ENCODE measurements at regions not wholly inside any gene's neighbourhood (a gene's known extent, or its start where the extent isn't known, plus 50 kb on each side); places are given as distances from the start of the nearest gene placed in this dataset.
"Not testable (repeated sequence)": the region's sequence is repeated elsewhere in the genome, so short reads cannot be mapped to it uniquely, and the experiment has no call there.

- no peak for DNase-seq
Measured at GRCh38 chr1:166307261-166308188, 140.7 kb upstream of the FAM78B start.

GRCh38 chr1:166316306-166316705 is 149.5 kb upstream of the FAM78B start:
- not testable (repeated sequence) for DNase-seq

- DNase-seq, result no peak
Measured at GRCh38 chr1:166322470-166322869, 155.7 kb upstream of the FAM78B start.

GRCh38 chr1:166327886-166328285 is 161.1 kb upstream of the FAM78B start:
- DNase-seq, result no peak

GRCh38 chr1:166328956-166329355 is 162.2 kb upstream of the FAM78B start:
- no peak for DNase-seq

- DNase-seq, result no peak
Measured at GRCh38 chr1:166330096-166330495, 163.3 kb upstream of the FAM78B start.

- no peak for DNase-seq
Measured at GRCh38 chr1:166338105-166338504, 171.3 kb upstream of the FAM78B start.

- DNase-seq, result no peak
Measured at GRCh38 chr1:166340709-166341108, 173.9 kb upstream of the FAM78B start.

GRCh38 chr1:166343276-166343675 is 176.5 kb upstream of the FAM78B start:
- DNase-seq, result no peak

- DNase-seq, result no peak
Measured at GRCh38 chr1:166350490-166350889, 183.7 kb upstream of the FAM78B start.

- DNase-seq, result no peak
Measured at GRCh38 chr1:166351676-166352075, 184.9 kb upstream of the FAM78B start.

- DNase-seq, result no peak
Measured at GRCh38 chr1:166353213-166353612, 186.4 kb upstream of the FAM78B start.

GRCh38 chr1:166354406-166354805 is 187.6 kb upstream of the FAM78B start:
- DNase-seq, result no peak

GRCh38 chr1:166365081-166365480 is 198.3 kb upstream of the FAM78B start:
- no peak for DNase-seq

- DNase-seq, result no peak
Measured at GRCh38 chr1:166368030-166368429, 201.2 kb upstream of the FAM78B start.

GRCh38 chr1:166377896-166378295 is 211.1 kb upstream of the FAM78B start:
- no peak for DNase-seq

GRCh38 chr1:166378805-166379204 is 212.0 kb upstream of the FAM78B start:
- DNase-seq, result no peak

GRCh38 chr1:166379447-166379846 is 212.6 kb upstream of the FAM78B start:
- DNase-seq, result peak; percentile 30

- no peak for DNase-seq
Measured at GRCh38 chr1:166383137-166383536, 216.3 kb upstream of the FAM78B start.

GRCh38 chr1:166383635-166384346 is 217.0 kb upstream of the FAM78B start:
- peak; percentile 26 for DNase-seq

- DNase-seq, result no peak
Measured at GRCh38 chr1:166384948-166385347, 218.1 kb upstream of the FAM78B start.

- no peak for DNase-seq
Measured at GRCh38 chr1:166390366-166391033, 223.7 kb upstream of the FAM78B start.

GRCh38 chr1:166391279-166392066 is 224.7 kb upstream of the FAM78B start:
- no peak for DNase-seq

All from activated CD4-positive, alpha-beta T cell treated with anti-CD3 and anti-CD28 coated beads, Interleukin-10, Interleukin-2, amounts not matched to agents 100 ng/mL and 50 ng/mL, durations not matched to agents 16 hours and 8 hours (primary cell).